ENCODE measurements at regions not wholly inside any gene's neighbourhood (a gene's known extent, or its start where the extent isn't known, plus 50 kb on each side); places are given as distances from the start of the nearest gene placed in this dataset.

- no peaks in the 10 kb centered on the region for H3K9me3 ChIP-seq
- H3K4me1 ChIP-seq = no peaks in the 10 kb centered on the region
- no peak overlapping the region for H3K27ac ChIP-seq
- H3K36me3 ChIP-seq (ENCODE audit: low read depth, missing control alignments) = no peaks in the 10 kb centered on the region
- no peak for DNase-seq
- TF ChIP-seq POLR2A (IDR thresholded peaks at IDR 0.05) (no peak), CTCF (IDR thresholded peaks at IDR 0.05) (no peak)
- intact Hi-C loops (cut with DNase I; ENCODE audit: low total_unique reads) = no loop called here
- no peak overlapping the region for H3K4me3 ChIP-seq
- H3K27me3 ChIP-seq = no peaks in the 10 kb centered on the region
Measured at GRCh38 chr1:230544758-230545157, 97.5 kb upstream of the COG2 start.

- intact Hi-C loops (cut with DNase I; ENCODE audit: low total_unique reads) = no loop called here
- Histone ChIP-seq H3K9me3 (no peaks in the 10 kb centered on the region), H3K4me1 (no peaks in the 10 kb centered on the region), H3K36me3 (ENCODE audit: low read depth, missing control alignments) (no peaks in the 10 kb centered on the region), H3K27me3 (no peaks in the 10 kb centered on the region), H3K27ac (no peak overlapping the region), H3K4me3 (no peak overlapping the region)
- TF ChIP-seq POLR2A (IDR thresholded peaks at IDR 0.05) (no peak), CTCF (IDR thresholded peaks at IDR 0.05) (no peak)
- DNase-seq = no peak
- WGBS, 2 donors = 84 to 100% methylated on average over 2 of the region's 2 CpGs
Measured at GRCh38 chr1:230543085-230543484, 99.2 kb upstream of the COG2 start.

GRCh38 chr1:230542681-230543080 lies 99.6 kb upstream of the COG2 start:
- TF ChIP-seq CTCF (IDR thresholded peaks at IDR 0.05) (no peak), POLR2A (IDR thresholded peaks at IDR 0.05) (no peak)
- no peaks in the 10 kb centered on the region for H3K36me3 ChIP-seq (ENCODE audit: low read depth, missing control alignments)
- DNase-seq = no peak
- no peaks in the 10 kb centered on the region for H3K4me1 ChIP-seq
- intact Hi-C loops (cut with DNase I; ENCODE audit: low total_unique reads) = no loop called here
- 87 to 98% methylated on average over 2 of the region's 2 CpGs for WGBS, 2 donors
- H3K27me3 ChIP-seq = no peaks in the 10 kb centered on the region
- H3K27ac ChIP-seq = no peak overlapping the region
- no peaks in the 10 kb centered on the region for H3K9me3 ChIP-seq
- H3K4me3 ChIP-seq = no peak overlapping the region

- intact Hi-C loops (cut with DNase I; ENCODE audit: low total_unique reads) = no loop called here
- H3K27ac ChIP-seq = no peak overlapping the region
- no peak for DNase-seq
- no peaks in the 10 kb centered on the region for H3K9me3 ChIP-seq
- no peak for TF ChIP-seq POLR2A (IDR thresholded peaks at IDR 0.05)
- no peak for TF ChIP-seq CTCF (IDR thresholded peaks at IDR 0.05)
- no peaks in the 10 kb centered on the region for H3K27me3 ChIP-seq
- H3K36me3 ChIP-seq (ENCODE audit: low read depth, missing control alignments) = no peaks in the 10 kb centered on the region
- no peaks in the 10 kb centered on the region for H3K4me1 ChIP-seq
- no peak overlapping the region for H3K4me3 ChIP-seq
Measured at GRCh38 chr1:230542054-230542453, 100.2 kb upstream of the COG2 start.

GRCh38 chr1:230541306-230541705 lies 101.0 kb upstream of the COG2 start:
- H3K27ac ChIP-seq = no peak overlapping the region
- no peaks in the 10 kb centered on the region for H3K36me3 ChIP-seq (ENCODE audit: low read depth, missing control alignments)
- TF ChIP-seq CTCF (IDR thresholded peaks at IDR 0.05) (no peak), POLR2A (IDR thresholded peaks at IDR 0.05) (no peak)
- no peaks in the 10 kb centered on the region for H3K4me1 ChIP-seq
- intact Hi-C loops (cut with DNase I; ENCODE audit: low total_unique reads) = no loop called here
- no peak overlapping the region for H3K4me3 ChIP-seq
- 74% methylated on average over 2 of the region's 2 CpGs for WGBS, 2 donors
- no peak for DNase-seq
- no peaks in the 10 kb centered on the region for H3K27me3 ChIP-seq
- H3K9me3 ChIP-seq = no peaks in the 10 kb centered on the region

Data from testis (tissue), 2 donors.